COLO829 (cell line): ENCODE measurements at regions not wholly inside any gene's neighbourhood (a gene's known extent, or its start where the extent isn't known, plus 50 kb on each side); places are given as distances from the start of the nearest gene placed in this dataset.

Experiments
- DNase-seq: peaks from one replicate; pipeline ENCODE4 v3.0.0; 2012; ENCODE audit warnings: low spot score

GRCh38 chr10:129114588-129114987, 352.5 kb upstream of the MGMT start:
- DNase-seq = no peak

- no peak for DNase-seq
These were observed 350.7 kb upstream of the MGMT start for GRCh38 chr10:129116371-129116770.

- DNase-seq = no peak
These were observed 346.6 kb upstream of the MGMT start for GRCh38 chr10:129120441-129120840.

DNA sequence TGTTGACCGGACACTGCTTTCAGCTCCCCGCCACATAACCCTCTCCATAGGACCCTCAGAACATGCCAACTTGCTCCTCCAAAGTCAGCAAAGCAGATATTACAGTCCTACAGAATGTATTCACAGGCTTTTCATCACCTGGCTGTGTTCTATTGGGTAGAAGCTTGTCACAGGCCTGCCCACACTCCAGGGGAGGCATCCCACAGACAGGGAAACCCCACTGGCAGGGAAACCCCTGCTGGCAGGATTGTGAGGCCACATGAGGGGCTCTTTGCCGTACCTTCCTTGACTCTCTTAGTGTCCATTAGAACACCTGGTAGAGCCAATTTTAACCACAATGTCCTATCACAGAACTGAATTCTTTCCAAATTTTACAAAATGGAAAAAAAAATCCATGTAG, 344.2 kb upstream of the MGMT start:
- no peak for DNase-seq

GRCh38 chr10:129123428-129123827, 343.6 kb upstream of the MGMT start:
- DNase-seq = no peak

DNA sequence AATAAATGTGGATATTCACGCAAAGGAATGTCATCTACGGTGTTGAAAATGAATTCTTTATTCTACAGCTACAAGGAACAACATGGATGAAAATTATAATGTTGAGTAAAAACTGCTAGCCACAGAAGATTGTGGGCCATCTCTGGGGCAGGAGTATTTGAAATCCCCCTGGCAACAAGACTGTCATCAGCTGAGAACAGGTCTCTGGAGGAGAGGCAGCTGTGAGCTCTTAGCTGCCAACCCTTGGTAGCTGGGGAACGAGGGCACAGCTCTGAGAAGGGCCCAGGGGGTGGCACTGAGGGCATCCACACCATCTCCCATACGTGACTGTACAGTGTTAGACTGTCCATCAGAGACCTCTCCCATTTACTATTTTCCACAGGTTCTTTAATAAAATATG, 340.1 kb upstream of the MGMT start:
- DNase-seq = no peak

- DNase-seq = no peak
These were observed 335.4 kb upstream of the MGMT start for GRCh38 chr10:129131457-129132132.

- no peak for DNase-seq
These were observed 333.2 kb upstream of the MGMT start for GRCh38 chr10:129133856-129134255.

DNA sequence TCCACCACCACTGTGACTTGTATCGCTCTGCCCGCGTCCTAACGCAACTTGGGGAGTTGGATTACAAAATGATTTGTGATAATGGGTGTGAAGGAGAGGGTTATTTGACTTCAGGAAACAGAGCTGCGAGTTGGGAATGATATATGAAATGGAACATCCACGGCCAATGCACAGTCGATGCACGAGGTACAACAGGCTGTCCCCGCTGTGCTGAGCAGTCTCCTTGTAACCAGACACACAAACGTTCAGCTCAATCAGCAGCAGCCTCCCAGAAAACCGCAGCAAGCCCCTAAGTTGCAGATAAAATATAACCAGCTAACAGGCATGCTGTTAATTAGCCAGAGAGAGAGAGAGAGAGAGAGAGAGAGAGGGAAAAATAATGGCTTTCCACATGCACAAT, 332.7 kb upstream of the MGMT start:
- DNase-seq = no peak

DNA sequence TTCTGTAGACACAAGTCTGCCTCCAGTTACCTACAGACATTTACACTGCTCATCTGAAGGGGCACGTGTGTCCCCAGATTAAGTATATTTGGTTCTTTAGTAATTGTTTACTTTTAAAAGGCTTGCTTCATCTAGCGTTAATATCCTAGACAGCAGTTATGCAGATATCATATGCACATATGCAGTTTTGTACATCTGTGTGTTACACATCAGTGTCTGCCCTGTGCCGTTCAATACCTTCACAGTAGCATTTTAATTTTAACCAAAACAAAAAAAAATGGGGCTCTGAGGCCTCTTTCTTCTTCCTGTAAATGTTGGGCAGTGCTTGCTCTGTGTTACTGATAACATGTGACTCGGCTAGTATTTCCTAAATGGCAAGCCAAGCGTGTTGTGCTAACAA, 331.4 kb upstream of the MGMT start:
- no peak for DNase-seq

- no peak for DNase-seq
These were observed 331.0 kb upstream of the MGMT start for GRCh38 chr10:129136074-129136473.

- DNase-seq = no peak
These were observed 330.1 kb upstream of the MGMT start for GRCh38 chr10:129136951-129137350.

DNA sequence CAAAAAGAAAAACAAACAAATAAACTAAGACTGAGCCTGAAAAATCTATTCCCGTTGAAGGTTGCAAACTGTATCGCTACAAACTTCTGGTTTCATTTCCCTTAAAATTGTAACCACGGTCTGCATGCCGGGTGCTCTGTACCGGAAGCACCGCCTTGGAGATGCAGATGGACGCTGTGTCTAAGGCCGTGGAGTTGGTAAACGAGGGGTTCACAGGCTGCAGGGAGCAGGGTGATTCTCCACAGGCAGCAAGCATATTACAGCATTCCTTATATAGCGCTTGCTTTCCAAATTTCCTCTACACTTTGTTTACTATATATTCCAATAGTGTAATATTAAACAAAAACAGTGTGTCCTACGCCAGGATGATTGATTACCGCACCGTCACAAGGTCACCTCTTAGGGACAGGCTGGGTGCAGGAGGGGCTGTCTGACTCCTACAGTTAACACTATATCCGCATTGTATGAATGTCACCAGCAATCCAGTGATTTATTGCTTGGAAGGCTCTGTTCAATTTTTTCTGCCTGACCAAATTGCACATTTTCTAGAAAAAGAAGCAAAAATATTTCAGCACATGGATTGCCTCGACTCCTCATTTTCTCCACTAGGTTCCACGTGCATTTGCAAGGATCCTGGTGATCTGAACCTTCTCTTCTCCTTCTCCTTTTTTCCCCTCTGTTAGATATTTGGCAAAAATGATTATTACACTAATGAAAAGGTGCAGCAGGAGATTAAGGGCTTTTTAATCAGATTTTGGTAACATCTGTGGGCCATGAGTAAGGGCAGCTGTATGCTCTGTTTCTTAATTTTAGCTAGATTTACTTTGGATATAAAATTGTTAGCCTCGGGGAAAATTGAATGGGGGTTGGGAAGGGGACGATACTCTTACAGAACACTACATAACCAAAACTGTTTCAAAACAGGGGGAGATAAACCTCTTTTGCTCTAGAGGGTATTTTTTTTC, 325.8 kb upstream of the MGMT start:
- no peak for DNase-seq

DNA sequence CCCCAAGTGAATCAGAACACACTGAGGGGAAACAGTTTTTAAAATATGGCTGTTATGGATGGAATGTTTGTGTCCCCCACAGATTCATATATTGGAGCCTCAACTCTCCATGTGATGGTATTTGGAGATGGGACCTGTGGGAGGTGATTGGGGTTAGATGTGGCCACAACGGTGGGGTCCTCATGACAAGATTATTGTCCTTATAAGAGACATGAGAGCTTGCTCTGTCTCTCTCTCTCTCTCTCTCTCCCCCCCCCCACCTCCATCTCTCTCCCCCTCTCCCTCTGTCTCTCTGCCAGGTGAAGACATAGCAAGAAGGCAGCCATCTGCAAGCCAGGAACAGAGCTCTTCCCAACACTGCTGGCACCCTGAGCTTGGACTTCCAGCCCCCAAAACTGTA, 315.8 kb upstream of the MGMT start:
- no peak for DNase-seq

DNA sequence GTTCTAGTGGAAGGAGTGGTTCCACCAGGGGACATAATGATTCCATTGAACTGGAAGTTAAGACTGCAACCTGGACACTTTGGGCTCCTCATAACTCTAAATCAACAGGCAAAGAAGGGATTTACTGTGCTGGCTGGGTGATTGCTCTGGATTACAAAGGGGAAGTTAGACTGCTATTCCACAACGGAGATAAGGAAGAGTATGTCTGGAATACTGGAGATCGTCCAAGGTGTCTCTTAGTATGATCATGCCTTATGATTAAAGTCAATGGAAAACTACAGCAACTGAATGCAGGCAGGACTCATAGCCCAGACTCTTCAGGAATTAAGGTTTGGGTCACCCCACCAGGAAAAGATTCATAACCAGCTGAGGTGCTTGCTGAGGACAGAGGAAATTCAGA, 310.6 kb upstream of the MGMT start:
- DNase-seq = no peak

DNA sequence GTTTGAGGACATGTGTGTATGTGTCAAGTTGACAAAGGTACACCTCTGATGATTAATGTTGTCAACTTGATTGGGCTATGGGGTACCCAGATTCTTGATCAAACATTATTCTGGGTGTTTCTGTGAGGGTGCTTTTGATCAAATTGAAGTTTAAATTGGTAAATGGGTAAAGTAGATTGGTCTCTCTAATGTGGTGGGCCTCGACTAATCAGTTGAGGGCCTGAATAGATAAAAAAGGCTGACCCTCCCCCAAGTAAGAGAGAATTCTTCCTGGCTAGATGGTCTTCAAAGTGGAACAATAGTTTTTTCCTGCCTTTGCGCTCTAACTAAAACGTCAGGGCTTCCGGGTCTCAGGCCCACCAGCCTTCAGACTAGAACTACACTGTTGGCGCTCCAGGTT, 309.9 kb upstream of the MGMT start:
- DNase-seq = no peak

DNA sequence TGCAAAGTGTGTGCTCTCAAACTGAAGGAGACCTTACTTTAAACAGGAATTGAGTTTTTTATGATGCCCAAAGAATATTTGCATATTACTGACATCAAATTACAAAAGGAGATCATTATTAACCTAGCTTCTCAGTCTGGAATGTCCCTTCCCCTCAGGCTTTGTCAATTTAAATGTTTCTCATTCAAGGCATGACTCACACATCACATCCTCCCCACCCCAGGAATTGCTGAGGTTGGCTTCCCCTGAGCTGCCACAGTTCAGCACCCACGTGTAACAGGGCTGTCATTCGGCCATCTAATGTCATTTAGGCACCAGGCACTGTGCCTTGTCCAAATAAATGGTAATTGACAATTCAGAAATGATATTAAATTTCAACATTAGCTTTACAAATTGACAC, 305.9 kb upstream of the MGMT start:
- peak; percentile 9 for DNase-seq

DNA sequence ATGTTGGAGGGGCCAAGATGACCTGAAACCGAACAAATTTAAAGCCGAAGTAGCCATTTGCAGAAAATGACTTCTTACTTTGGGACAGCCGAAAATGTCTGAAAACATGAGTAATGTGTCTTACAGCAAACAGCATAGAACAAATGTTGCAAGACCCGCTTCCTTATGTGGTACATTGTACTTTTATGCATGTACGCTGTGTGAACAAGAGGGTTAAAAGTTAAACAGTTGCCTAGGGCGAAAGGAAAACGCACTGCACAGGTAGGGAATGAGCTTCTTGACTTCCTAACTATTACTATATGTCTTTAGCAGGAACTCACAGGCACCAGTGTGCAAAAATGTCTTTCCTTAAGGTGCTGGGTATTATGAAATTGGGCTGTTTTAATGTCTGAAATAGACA, 303.5 kb upstream of the MGMT start:
- DNase-seq = no peak

DNA sequence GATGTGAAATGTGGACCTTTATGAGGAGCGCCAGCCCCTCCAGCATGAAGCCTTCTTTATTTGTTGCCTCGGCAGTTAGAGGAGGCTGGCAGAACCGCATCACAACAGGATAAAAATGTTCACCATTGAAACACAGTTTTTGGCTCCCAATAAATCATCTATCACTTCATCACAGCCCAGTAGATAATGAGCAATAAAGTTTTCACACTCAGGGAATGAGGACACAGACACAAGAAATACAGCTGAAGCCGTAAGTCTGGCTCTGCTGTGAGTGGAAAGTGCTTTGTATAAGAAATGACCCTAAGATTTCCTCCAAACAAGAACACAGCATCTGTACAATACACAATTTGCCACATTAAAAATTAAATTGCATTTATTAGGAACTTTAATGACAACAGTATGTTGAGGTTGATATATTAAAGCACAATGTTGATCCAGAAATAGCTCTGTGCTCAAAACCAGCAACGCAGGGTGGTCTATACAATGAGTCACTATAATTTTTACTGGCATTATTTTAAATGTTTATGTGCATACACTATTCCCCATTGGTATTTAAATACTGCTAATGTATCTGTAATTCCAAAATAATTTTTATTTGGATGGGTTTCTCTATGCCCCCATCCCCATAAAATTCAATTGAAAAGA, 301.8 kb upstream of the MGMT start:
- no peak for DNase-seq

- DNase-seq = no peak
These were observed 301.3 kb upstream of the MGMT start for GRCh38 chr10:129165770-129166169.

GRCh38 chr10:129168660-129169059, 298.4 kb upstream of the MGMT start:
- no peak for DNase-seq

- no peak for DNase-seq
These were observed 297.9 kb upstream of the MGMT start for GRCh38 chr10:129169115-129169514.

GRCh38 chr10:129170812-129171211, 296.2 kb upstream of the MGMT start:
- no peak for DNase-seq
